ENCODE measurements at regions not wholly inside any gene's neighbourhood (a gene's known extent, or its start where the extent isn't known, plus 50 kb on each side); places are given as distances from the start of the nearest gene placed in this dataset.

DNA sequence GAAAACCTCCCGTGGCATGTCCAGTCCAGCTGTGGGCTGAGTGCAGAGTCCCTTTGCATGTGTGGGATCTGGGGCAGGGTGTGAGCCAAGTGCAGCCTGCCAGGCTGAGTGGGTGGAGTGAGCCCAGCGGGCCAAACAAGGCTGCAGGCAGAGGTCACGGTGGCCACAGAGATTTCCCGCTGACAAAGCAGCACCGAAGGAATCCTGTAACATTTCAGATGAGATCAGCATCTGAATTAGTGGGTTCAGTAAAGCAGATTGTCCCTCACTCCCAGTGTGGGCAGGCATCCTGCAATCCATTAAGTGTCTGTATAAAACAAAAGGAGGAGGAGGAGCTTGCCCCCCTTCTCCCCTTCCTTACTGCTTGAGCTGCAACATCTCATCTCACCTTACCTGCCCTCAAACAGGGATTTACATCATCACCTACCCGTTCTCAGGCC lies 324.4 kb downstream of the FAT4 start:
- TF ChIP-seq ZNF274 (IDR thresholded peaks at IDR 0.05; ENCODE audit: low read depth, low read length) = no peak
- no peak for TF ChIP-seq YY1 (IDR thresholded peaks at IDR 0.05; ENCODE audit: insufficient read depth, insufficient read length)
